A549 (cell line): ENCODE measurements at regions not wholly inside any gene's neighbourhood (a gene's known extent, or its start where the extent isn't known, plus 50 kb on each side); places are given as distances from the start of the nearest gene placed in this dataset.

ENCODE experiments used
- BHLHE40 ChIP-seq: IDR thresholded peaks from 2 replicates; pipeline ENCODE4 v1.6.1; 2012; ENCODE audit warnings: low read depth, low read length, inconsistent platforms
- CTCF ChIP-seq: fragments of >200 bp; sonication (Bioruptor Twin); formaldehyde crosslinking; IDR thresholded peaks from 3 replicates; pipeline ENCODE4 v1.5.1; 2016
- KDM1A ChIP-seq: fragments of 200-600 bp; sonication (generic); IDR thresholded peaks from 2 replicates; pipeline ENCODE4 v1.6.1; 2016; ENCODE audit warnings: low read depth, mild to moderate bottlenecking
- REST ChIP-seq: fragments of 200-600 bp; sonication (generic); IDR thresholded peaks from 2 replicates; pipeline ENCODE4 v1.6.1; 2016; ENCODE audit warnings: antibody characterized with exemption, mild to moderate bottlenecking, moderate library complexity
- TP53 ChIP-seq: fragments of 250-450 bp; sonication (Bioruptor Pico); IDR thresholded peaks from 2 replicates; pipeline ENCODE4 v1.5.0; 2021; ENCODE audit warnings: mild to moderate bottlenecking, moderate library complexity

- TF ChIP-seq TP53 (no peak), CTCF (no peak), REST (no peak), BHLHE40 (no peak), KDM1A (no peak)
These were observed 328.7 kb upstream of the NT5E start for GRCh38 chr6:85121158-85121557.
